ENCODE measurements at regions not wholly inside any gene's neighbourhood (a gene's known extent, or its start where the extent isn't known, plus 50 kb on each side); places are given as distances from the start of the nearest gene placed in this dataset.

GRCh38 chr16:64094992-64095634 is 1026.8 kb downstream of the CDH11 start:
- no peak overlapping the region for H3K4me3 Mint-ChIP-seq
- H3K27ac Mint-ChIP-seq = no peak overlapping the region
- H3K9me3 Mint-ChIP-seq = peaks cover 5 to 10% of the 10 kb centered on the region in 2 donors
- intact Hi-C loops (cut with micrococcal nuclease) = no loop called here
- 93% methylated on average over 5 of the region's 7 CpGs for WGBS (ENCODE audit: insufficient coverage)
- Histone ChIP-seq H3K9me3 (ENCODE audit: control insufficient read depth, insufficient read depth, low read length) (peaks cover 4% of the 10 kb centered on the region), H3K27ac (ENCODE audit: low read length) (no peak overlapping the region), H3K4me3 (ENCODE audit: low read length) (no peak overlapping the region), H3K4me1 (ENCODE audit: control insufficient read depth, insufficient read depth, low read length) (no peaks in the 10 kb centered on the region), H3K36me3 (ENCODE audit: control insufficient read depth, insufficient read depth, low read length) (no peaks in the 10 kb centered on the region), H3K27me3 (ENCODE audit: control insufficient read depth, insufficient read depth, low read length) (no peaks in the 10 kb centered on the region)
- H3K4me1 Mint-ChIP-seq = no peaks in the 10 kb centered on the region
- no peak for TF ChIP-seq CTCF (IDR thresholded peaks at IDR 0.05)
- no peak for DNase-seq
- ATAC-seq = no peak
- no peaks in the 10 kb centered on the region for H3K36me3 Mint-ChIP-seq
- H3K27me3 Mint-ChIP-seq (ENCODE audit: low read depth in 2 of 2) = no peaks in the 10 kb centered on the region

- Mint-ChIP-seq H3K4me3 (no peak overlapping the region), H3K27me3 (ENCODE audit: low read depth in 2 of 2) (no peaks in the 10 kb centered on the region), H3K4me1 (no peaks in the 10 kb centered on the region), H3K9me3 (peaks cover 5 to 6% of the 10 kb centered on the region in 2 donors), H3K27ac (no peak overlapping the region), H3K36me3 (no peaks in the 10 kb centered on the region)
- H3K9me3 ChIP-seq (ENCODE audit: control insufficient read depth, insufficient read depth, low read length) = peaks cover 4% of the 10 kb centered on the region
- 87% methylated on average over 4 of the region's 4 CpGs for WGBS (ENCODE audit: insufficient coverage)
- no peak for DNase-seq
- no peaks in the 10 kb centered on the region for H3K27me3 ChIP-seq (ENCODE audit: control insufficient read depth, insufficient read depth, low read length)
- TF ChIP-seq CTCF (IDR thresholded peaks at IDR 0.05) = no peak
- H3K4me3 ChIP-seq (ENCODE audit: low read length) = no peak overlapping the region
- no peak for ATAC-seq
- H3K36me3 ChIP-seq (ENCODE audit: control insufficient read depth, insufficient read depth, low read length) = no peaks in the 10 kb centered on the region
- no peak overlapping the region for H3K27ac ChIP-seq (ENCODE audit: low read length)
- intact Hi-C loops (cut with micrococcal nuclease) = no loop called here
- H3K4me1 ChIP-seq (ENCODE audit: control insufficient read depth, insufficient read depth, low read length) = no peaks in the 10 kb centered on the region
Measured at GRCh38 chr16:64094181-64094965, 1027.5 kb downstream of the CDH11 start.

GRCh38 chr16:64092271-64092670 is 1029.6 kb downstream of the CDH11 start:
- Histone ChIP-seq H3K36me3 (ENCODE audit: control insufficient read depth, insufficient read depth, low read length) (no peaks in the 10 kb centered on the region), H3K4me3 (ENCODE audit: low read length) (no peak overlapping the region), H3K27me3 (ENCODE audit: control insufficient read depth, insufficient read depth, low read length) (no peaks in the 10 kb centered on the region), H3K9me3 (ENCODE audit: control insufficient read depth, insufficient read depth, low read length) (peaks cover 7% of the 10 kb centered on the region), H3K27ac (ENCODE audit: low read length) (no peak overlapping the region), H3K4me1 (ENCODE audit: control insufficient read depth, insufficient read depth, low read length) (no peaks in the 10 kb centered on the region)
- TF ChIP-seq CTCF (IDR thresholded peaks at IDR 0.05) = no peak
- Mint-ChIP-seq H3K27ac (no peak overlapping the region), H3K27me3 (ENCODE audit: low read depth in 2 of 2) (no peaks in the 10 kb centered on the region), H3K9me3 (peaks cover 7 to 10% of the 10 kb centered on the region in 2 donors), H3K4me3 (no peak overlapping the region), H3K4me1 (no peaks in the 10 kb centered on the region), H3K36me3 (no peaks in the 10 kb centered on the region)
- WGBS (ENCODE audit: insufficient coverage) = 90% methylated on average over 1 of the region's 3 CpGs
- DNase-seq = no peak
- no peak for ATAC-seq
- intact Hi-C loops (cut with micrococcal nuclease) = no loop called here

Measured in natural killer cell (primary cell).